ENCODE measurements at regions not wholly inside any gene's neighbourhood (a gene's known extent, or its start where the extent isn't known, plus 50 kb on each side); places are given as distances from the start of the nearest gene placed in this dataset.

GRCh38 chr16:6192532-6192931, 1094.9 kb upstream of the EEF2KMT start:
- no peak overlapping the region for H4K8ac ChIP-seq (ENCODE audit: low read depth in 2 of 2, low read length in 2 of 2)
- H3K4me3 ChIP-seq (ENCODE audit: insufficient read depth, low read depth, low read length), result no peak overlapping the region
- H3K4ac ChIP-seq (ENCODE audit: low read depth, low read length), result no peak overlapping the region
- no peak overlapping the region for H3K23ac ChIP-seq (ENCODE audit: low read depth, low read length)
- H3K27me3 ChIP-seq (ENCODE audit: control insufficient read depth, insufficient read depth, low read length), result no peaks in the 10 kb centered on the region
- no peak overlapping the region for H2AK5ac ChIP-seq (ENCODE audit: low read depth, low read length)
- POLR2A ChIA-PET (ENCODE audit: unreplicated experiment), result no interaction called here
- H3K9me3 ChIP-seq (ENCODE audit: control insufficient read depth, insufficient read depth, low read length), result peaks cover 12% of the 10 kb centered on the region
- H3K27ac ChIP-seq (ENCODE audit: insufficient read depth, low read length), result no peak overlapping the region
- H3K9ac ChIP-seq (ENCODE audit: low read depth, low read length), result no peak overlapping the region
- H2AK9ac ChIP-seq (replicated peaks; ENCODE audit: low read depth, low read length, poor library complexity), result no peak overlapping the region
- intact Hi-C loops (cut with micrococcal nuclease) (no loop called here), in situ Hi-C loops (cut with MboI; ENCODE audit: low sequenced_read_pairs) (no loop called here), dilution Hi-C loops (cut with HindIII; ENCODE audit: low sequenced_read_pairs, unreplicated experiment) (no loop called here)
- no peak for ATAC-seq (ENCODE audit: low read depth)
- no peak overlapping the region for H2BK120ac ChIP-seq (ENCODE audit: low read depth, low read length)
- H3K9me1 ChIP-seq (ENCODE audit: insufficient read depth, low read length), result no peaks in the 10 kb centered on the region
- no peak overlapping the region for H2AFZ ChIP-seq (replicated peaks; ENCODE audit: low read length, poor library complexity)
- no peak for TF ChIP-seq RFX5 (IDR thresholded peaks at IDR 0.05; ENCODE audit: low read depth, low read length)
- no peak for TF ChIP-seq MAFK (IDR thresholded peaks at IDR 0.05; ENCODE audit: low read depth, low read length)
- TF ChIP-seq CEBPB (IDR thresholded peaks at IDR 0.05; ENCODE audit: low read depth, low read length), result no peak
- TF ChIP-seq MXI1 (IDR thresholded peaks at IDR 0.05; ENCODE audit: borderline replicate concordance, low read depth, low read length), result no peak
- TF ChIP-seq FOS (IDR thresholded peaks at IDR 0.05; ENCODE audit: low read depth, low read length), result no peak
- no peak for TF ChIP-seq BHLHE40 (IDR thresholded peaks at IDR 0.05; ENCODE audit: low read depth, low read length)
- no peak for TF ChIP-seq ELK1 (IDR thresholded peaks at IDR 0.05; ENCODE audit: borderline replicate concordance, low read depth, low read length)
- TF ChIP-seq MAZ (IDR thresholded peaks at IDR 0.05; ENCODE audit: borderline replicate concordance, low read depth, low read length), result no peak
- no peak for TF ChIP-seq SMC3 (IDR thresholded peaks at IDR 0.05; ENCODE audit: low read depth, low read length)
- no peak for TF ChIP-seq RCOR1 (IDR thresholded peaks at IDR 0.05; ENCODE audit: insufficient replicate concordance, low read length)
- no peak for TF ChIP-seq NFE2L2 (IDR thresholded peaks at IDR 0.05; ENCODE audit: low read depth, low read length)
- no peak for TF ChIP-seq POLR2A (IDR thresholded peaks at IDR 0.05; ENCODE audit: low read depth, low read length)
- no peaks in the 10 kb centered on the region for H3K4me1 ChIP-seq (ENCODE audit: control insufficient read depth, insufficient read depth, low read length)
- no peak overlapping the region for H3K14ac ChIP-seq (replicated peaks; ENCODE audit: low read depth, low read length)
- no peak overlapping the region for H4K91ac ChIP-seq (ENCODE audit: insufficient read depth, low read depth, low read length)
- no peak overlapping the region for H2BK15ac ChIP-seq (ENCODE audit: low read depth, low read length)
- H2BK20ac ChIP-seq (ENCODE audit: low read depth, low read length), result no peak overlapping the region
- WGBS, 2 experiments (ENCODE audit: extremely low coverage in 2 of 2, insufficient read length in 1 of 2), result no CpG with 5 or more reads among the region's 3 CpGs
- H3K36me3 ChIP-seq (ENCODE audit: control insufficient read depth, insufficient read depth, low read length), result no peaks in the 10 kb centered on the region
- CTCF ChIA-PET, result no interaction called here
- no peak overlapping the region for H3K56ac ChIP-seq (ENCODE audit: extremely low read depth, insufficient read depth, low read length)
- H3K18ac ChIP-seq (ENCODE audit: low read depth, low read length), result no peak overlapping the region
- H4K5ac ChIP-seq (ENCODE audit: low read depth, low read length), result no peak overlapping the region
- BruUV-seq (replicated peaks), result no TSS peak
- H3K4me2 ChIP-seq (ENCODE audit: low read depth, low read length), result no peak overlapping the region
- H4K20me1 ChIP-seq (ENCODE audit: insufficient read depth, low read length), result no peaks in the 10 kb centered on the region
- no peaks in the 10 kb centered on the region for H3K79me1 ChIP-seq (ENCODE audit: low read depth in 1 of 2, low read length in 2 of 2)
- DNase-seq, result no peak
- H2BK5ac ChIP-seq (ENCODE audit: low read depth, low read length, poor library complexity, severe bottlenecking), result no peak overlapping the region
